WERI-Rb-1 (cell line): ENCODE measurements at regions not wholly inside any gene's neighbourhood (a gene's known extent, or its start where the extent isn't known, plus 50 kb on each side); places are given as distances from the start of the nearest gene placed in this dataset.

Source experiments
- DNase-seq: peaks from one replicate; pipeline ENCODE4 v3.0.0-alpha.2; 2020
- H3K27ac ChIP-seq: fragments of 250-450 bp; sonication (Bioruptor Pico); 2 replicates; pipeline ENCODE4 v1.5.1; 2020; ENCODE audit warnings: mild to moderate bottlenecking, moderate library complexity
- H3K27me3 ChIP-seq: fragments of 250-450 bp; sonication (Bioruptor Pico); 2 replicates; pipeline ENCODE4 v1.5.1; 2021; ENCODE audit warnings: mild to moderate bottlenecking, low read depth, moderate library complexity; ENCODE audit not compliant: insufficient read depth, severe bottlenecking
- H3K36me3 ChIP-seq: fragments of 250-450 bp; sonication (Bioruptor Pico); 2 replicates; pipeline ENCODE4 v1.5.1; 2020; ENCODE audit warnings: mild to moderate bottlenecking, moderate library complexity
- H3K4me3 ChIP-seq: 2 replicates; pipeline ENCODE4 v1.5.1; 2011; ENCODE audit warnings: low read depth, mild to moderate bottlenecking, control low read depth, low read length
- H3K9me3 ChIP-seq: fragments of 250-450 bp; sonication (Bioruptor Pico); 2 replicates; pipeline ENCODE4 v1.5.1; 2021; ENCODE audit warnings: mild to moderate bottlenecking, moderate library complexity; ENCODE audit not compliant: severe bottlenecking
- TF ChIP-seq, protein P1 (sequence below): IDR thresholded peaks from 2 replicates; pipeline ENCODE4 v1.5.1; 2011; ENCODE audit warnings: low read depth, mild to moderate bottlenecking, control low read depth, inconsistent platforms, low read length

DNA sequence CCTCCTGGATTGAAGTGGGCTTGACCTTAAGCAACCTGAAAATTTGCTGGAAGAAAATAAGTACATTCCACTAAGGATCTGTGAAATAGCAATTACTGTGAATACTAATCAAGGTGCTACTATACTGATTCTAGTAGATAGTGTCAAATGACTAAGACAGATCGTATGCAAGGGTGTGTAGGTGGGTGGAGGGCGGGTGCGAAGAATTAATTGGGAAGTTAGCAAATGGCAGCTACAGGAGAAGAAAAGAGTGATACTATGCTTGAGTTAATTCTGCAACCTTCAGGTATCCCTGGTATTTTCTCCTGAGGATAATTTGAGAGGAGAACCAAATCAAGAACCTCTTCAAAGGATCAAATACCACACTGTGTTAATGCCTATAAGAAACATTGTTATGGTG lies 501.9 kb downstream of the INHBA start:
- no peak overlapping the region for H3K27ac ChIP-seq
- H3K36me3 ChIP-seq, result no peaks in the 10 kb centered on the region
- peaks cover 10% of the 10 kb centered on the region for H3K27me3 ChIP-seq
- TF ChIP-seq, protein P1, sequence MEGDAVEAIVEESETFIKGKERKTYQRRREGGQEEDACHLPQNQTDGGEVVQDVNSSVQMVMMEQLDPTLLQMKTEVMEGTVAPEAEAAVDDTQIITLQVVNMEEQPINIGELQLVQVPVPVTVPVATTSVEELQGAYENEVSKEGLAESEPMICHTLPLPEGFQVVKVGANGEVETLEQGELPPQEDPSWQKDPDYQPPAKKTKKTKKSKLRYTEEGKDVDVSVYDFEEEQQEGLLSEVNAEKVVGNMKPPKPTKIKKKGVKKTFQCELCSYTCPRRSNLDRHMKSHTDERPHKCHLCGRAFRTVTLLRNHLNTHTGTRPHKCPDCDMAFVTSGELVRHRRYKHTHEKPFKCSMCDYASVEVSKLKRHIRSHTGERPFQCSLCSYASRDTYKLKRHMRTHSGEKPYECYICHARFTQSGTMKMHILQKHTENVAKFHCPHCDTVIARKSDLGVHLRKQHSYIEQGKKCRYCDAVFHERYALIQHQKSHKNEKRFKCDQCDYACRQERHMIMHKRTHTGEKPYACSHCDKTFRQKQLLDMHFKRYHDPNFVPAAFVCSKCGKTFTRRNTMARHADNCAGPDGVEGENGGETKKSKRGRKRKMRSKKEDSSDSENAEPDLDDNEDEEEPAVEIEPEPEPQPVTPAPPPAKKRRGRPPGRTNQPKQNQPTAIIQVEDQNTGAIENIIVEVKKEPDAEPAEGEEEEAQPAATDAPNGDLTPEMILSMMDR, result no peak
- no peak overlapping the region for H3K4me3 ChIP-seq
- no peaks in the 10 kb centered on the region for H3K9me3 ChIP-seq
- DNase-seq, result no peak

DNA sequence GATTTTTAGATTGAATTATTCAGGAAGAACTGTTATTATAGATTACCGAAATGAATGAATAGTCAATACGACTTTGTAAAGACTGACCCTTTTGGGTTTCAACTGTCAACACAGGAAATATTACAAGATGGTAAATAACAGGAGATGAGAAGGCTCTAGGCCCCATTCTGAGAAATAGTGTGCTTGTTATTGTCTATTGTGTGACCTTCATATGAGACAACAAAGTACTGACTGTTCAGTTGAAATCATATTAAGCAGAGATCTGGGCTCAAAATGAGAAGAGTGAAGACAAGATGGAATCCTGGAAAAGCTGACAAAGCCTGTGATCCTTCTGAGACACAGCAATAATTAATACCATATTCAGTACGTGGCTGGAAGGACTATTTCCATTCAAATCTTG lies 503.8 kb downstream of the INHBA start:
- Histone ChIP-seq H3K4me3 (no peak overlapping the region), H3K27me3 (peaks cover 16% of the 10 kb centered on the region), H3K36me3 (no peaks in the 10 kb centered on the region), H3K27ac (no peak overlapping the region), H3K9me3 (no peaks in the 10 kb centered on the region)
- TF ChIP-seq, protein P1, result no peak
- no peak for DNase-seq

DNA sequence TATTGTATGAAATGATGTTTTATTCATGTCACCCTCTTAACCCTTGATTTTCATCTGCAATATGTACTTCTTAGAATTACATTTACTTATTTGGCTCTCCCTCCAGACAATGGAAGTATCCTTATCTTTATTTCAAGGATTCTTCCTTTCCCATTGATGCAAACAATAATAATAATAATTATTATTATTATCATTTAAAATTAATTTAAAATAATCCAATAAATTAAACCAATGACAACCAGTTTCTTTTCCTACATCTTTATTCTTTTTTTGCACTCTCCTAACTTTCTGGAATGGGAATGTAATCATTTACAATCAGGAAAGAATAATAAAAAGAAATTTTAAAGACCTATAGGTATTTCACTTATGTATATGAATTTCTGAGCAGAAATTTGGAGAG lies 504.4 kb downstream of the INHBA start:
- no peak overlapping the region for H3K4me3 ChIP-seq
- no peak for DNase-seq
- H3K27me3 ChIP-seq, result peaks cover 21% of the 10 kb centered on the region
- no peak overlapping the region for H3K27ac ChIP-seq
- H3K36me3 ChIP-seq, result no peaks in the 10 kb centered on the region
- no peaks in the 10 kb centered on the region for H3K9me3 ChIP-seq
- TF ChIP-seq, protein P1, result no peak

DNA sequence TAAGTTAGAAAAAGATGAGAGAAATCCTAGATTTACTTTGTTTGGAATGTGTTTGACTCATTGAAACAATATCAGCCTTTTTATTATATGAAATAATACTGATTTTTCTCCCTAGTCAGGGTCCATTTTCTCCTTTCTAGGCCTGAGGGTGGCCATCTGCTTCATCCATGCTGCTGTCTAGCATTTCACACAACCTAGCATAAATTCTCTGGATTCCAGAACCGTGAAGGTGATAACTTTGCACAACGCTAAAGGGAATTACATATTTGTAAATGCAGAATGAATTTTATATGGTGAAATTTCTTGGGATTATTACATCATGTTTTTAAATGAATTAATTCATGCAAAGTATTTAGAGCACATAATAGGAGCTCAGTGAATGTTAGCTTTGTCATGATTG lies 505.1 kb downstream of the INHBA start:
- DNase-seq, result no peak

DNA sequence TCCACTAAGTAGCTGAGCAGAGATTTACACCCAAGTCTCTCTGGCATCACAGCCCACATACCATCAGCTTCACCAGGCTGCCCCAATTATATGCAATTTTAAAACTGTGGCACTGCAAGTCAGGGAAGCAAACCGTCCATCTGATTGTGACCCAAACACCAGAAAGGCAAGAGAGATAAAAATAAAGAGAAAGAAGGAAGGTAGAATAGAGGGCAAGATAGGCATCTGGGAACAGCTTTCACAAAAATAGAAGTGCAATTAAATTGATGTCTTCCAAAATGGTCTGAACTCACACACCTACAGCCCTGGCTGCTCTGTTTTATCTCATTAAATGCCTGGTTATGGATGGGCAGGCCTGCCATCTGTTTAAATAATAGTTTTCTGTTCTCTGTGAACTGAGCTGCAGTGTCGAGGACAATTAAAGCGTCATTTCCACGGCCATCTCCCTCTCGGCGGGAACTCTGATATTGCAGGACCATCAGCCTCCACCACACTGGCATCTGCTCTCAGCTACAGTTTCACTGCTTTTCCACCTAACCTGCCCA lies 509.1 kb downstream of the INHBA start:
- DNase-seq, result no peak
- Histone ChIP-seq H3K4me3 (no peak overlapping the region), H3K9me3 (no peaks in the 10 kb centered on the region), H3K36me3 (no peaks in the 10 kb centered on the region), H3K27ac (no peak overlapping the region), H3K27me3 (peaks cover 17% of the 10 kb centered on the region)
- TF ChIP-seq, protein P1, result no peak

More for the DNA sequence above, 505.1 kb downstream of the INHBA start:
- no peaks in the 10 kb centered on the region for H3K36me3 ChIP-seq
- H3K27me3 ChIP-seq, result peaks cover 18% of the 10 kb centered on the region
- no peaks in the 10 kb centered on the region for H3K9me3 ChIP-seq
- H3K27ac ChIP-seq, result no peak overlapping the region
- TF ChIP-seq, protein P1, result no peak
- no peak overlapping the region for H3K4me3 ChIP-seq

DNA sequence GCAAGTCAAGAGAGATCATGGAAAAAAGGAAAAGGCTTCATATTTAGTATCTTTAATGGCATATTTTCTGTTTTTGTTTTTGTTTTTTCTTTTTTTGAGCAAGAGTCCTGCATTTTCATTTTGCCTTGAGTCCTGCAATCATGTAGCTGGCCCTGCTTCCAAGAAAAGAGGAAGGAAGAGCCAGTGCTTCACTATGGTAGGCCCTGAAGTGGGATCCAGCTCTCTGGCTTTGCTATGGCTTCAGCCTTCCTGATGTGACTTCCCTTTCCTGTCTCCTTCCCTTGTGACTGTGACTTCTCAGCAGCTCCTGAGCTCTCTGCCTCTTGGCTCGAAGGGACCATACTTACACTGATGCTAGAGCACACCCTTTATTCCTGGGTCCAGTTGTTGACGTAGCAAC lies 512.3 kb downstream of the INHBA start:
- no peak for DNase-seq
- Histone ChIP-seq H3K9me3 (no peaks in the 10 kb centered on the region), H3K27ac (no peak overlapping the region), H3K4me3 (no peak overlapping the region), H3K36me3 (no peaks in the 10 kb centered on the region), H3K27me3 (peaks cover 21% of the 10 kb centered on the region)
- TF ChIP-seq, protein P1, result no peak
